ENCODE measurements at regions not wholly inside any gene's neighbourhood (a gene's known extent, or its start where the extent isn't known, plus 50 kb on each side); places are given as distances from the start of the nearest gene placed in this dataset.

DNA sequence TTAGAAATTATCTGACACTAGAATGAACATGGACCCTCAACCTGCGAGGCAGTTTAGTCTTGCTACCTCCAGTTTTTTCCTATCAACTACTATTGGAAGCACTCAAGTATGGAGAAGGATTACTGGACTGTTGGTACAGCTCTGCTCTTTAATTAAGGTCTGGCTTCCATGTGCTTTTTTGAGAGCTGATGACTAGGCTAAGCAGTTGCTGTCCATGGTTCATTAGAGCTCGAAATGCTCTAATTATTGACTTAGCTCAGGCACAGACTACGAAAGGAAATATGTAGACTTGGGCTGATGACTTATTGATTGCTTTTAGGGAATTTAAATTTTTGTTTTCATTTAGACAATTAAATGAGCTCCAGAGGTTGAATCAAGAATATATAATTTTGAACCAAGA is 1281.6 kb downstream of the HACE1 start:
- TF ChIP-seq, protein P1, sequence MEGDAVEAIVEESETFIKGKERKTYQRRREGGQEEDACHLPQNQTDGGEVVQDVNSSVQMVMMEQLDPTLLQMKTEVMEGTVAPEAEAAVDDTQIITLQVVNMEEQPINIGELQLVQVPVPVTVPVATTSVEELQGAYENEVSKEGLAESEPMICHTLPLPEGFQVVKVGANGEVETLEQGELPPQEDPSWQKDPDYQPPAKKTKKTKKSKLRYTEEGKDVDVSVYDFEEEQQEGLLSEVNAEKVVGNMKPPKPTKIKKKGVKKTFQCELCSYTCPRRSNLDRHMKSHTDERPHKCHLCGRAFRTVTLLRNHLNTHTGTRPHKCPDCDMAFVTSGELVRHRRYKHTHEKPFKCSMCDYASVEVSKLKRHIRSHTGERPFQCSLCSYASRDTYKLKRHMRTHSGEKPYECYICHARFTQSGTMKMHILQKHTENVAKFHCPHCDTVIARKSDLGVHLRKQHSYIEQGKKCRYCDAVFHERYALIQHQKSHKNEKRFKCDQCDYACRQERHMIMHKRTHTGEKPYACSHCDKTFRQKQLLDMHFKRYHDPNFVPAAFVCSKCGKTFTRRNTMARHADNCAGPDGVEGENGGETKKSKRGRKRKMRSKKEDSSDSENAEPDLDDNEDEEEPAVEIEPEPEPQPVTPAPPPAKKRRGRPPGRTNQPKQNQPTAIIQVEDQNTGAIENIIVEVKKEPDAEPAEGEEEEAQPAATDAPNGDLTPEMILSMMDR (conservative IDR thresholded peaks at IDR 0.05), result no peak
- Mint-ChIP-seq H3K27me3 (ENCODE audit: insufficient read depth) (no peaks in the 10 kb centered on the region), H3K4me3 (no peak overlapping the region)

DNA sequence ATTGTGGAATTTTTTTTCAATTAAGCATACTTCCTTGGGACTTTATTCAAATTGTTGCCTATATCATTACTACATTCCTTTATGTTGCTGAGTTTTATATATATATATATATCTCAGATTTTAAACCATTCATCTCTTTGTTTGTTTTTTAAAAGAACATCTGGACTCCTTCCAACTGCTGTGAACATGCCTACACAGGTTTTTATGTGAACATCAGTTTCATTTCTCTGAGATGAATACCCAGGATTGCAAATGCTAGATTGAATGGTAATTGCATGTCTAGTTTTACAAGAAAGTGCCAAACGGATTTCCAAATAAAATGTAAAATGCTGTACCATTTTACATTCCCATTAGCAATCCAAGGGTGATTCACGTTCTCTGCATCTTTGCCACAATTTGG is 1289.3 kb downstream of the HACE1 start:
- Mint-ChIP-seq H3K27ac (no peak overlapping the region), H3K4me3 (no peak overlapping the region), H3K4me1 (no peaks in the 10 kb centered on the region), H3K9me3 (no peaks in the 10 kb centered on the region), H3K36me3 (ENCODE audit: low read depth) (no peaks in the 10 kb centered on the region), H3K27me3 (ENCODE audit: insufficient read depth) (no peaks in the 10 kb centered on the region)
- no peak for DNase-seq
- no peaks in the 10 kb centered on the region for H3K4me1 ChIP-seq (ENCODE audit: control insufficient read depth, insufficient read depth, low read length)
- no peak overlapping the region for H3K4me3 ChIP-seq (ENCODE audit: low read length)
- WGBS, 2 experiments (ENCODE audit: insufficient coverage in 1 of 2, insufficient read length in 1 of 2), result 83 to 100% methylated on average over 1 to 2 of the region's 2 CpGs
- TF ChIP-seq, protein P1 (conservative IDR thresholded peaks at IDR 0.05), result no peak
- H3K27ac ChIP-seq (ENCODE audit: low read depth, low read length), result no peak overlapping the region
- no peaks in the 10 kb centered on the region for H3K27me3 ChIP-seq (ENCODE audit: control insufficient read depth, insufficient read depth, low read length, poor library complexity, severe bottlenecking)
- no peaks in the 10 kb centered on the region for H3K9me3 ChIP-seq (ENCODE audit: control insufficient read depth, low read length)
- H3K36me3 ChIP-seq (ENCODE audit: control insufficient read depth, insufficient read depth, low read length), result no peaks in the 10 kb centered on the region
- H3K9ac ChIP-seq (ENCODE audit: extremely low read depth, low read length, poor library complexity, severe bottlenecking), result no peak overlapping the region

More for the DNA sequence above, 1281.6 kb downstream of the HACE1 start:
- H3K36me3 Mint-ChIP-seq (ENCODE audit: low read depth), result no peaks in the 10 kb centered on the region
- H3K9me3 Mint-ChIP-seq, result peaks cover 2% of the 10 kb centered on the region
- Histone ChIP-seq H3K36me3 (ENCODE audit: control insufficient read depth, insufficient read depth, low read length) (no peaks in the 10 kb centered on the region), H3K27me3 (ENCODE audit: control insufficient read depth, insufficient read depth, low read length, poor library complexity, severe bottlenecking) (no peaks in the 10 kb centered on the region), H3K4me3 (ENCODE audit: low read length) (no peak overlapping the region), H3K4me1 (ENCODE audit: control insufficient read depth, insufficient read depth, low read length) (no peaks in the 10 kb centered on the region), H3K9me3 (ENCODE audit: control insufficient read depth, low read length) (no peaks in the 10 kb centered on the region), H3K9ac (ENCODE audit: extremely low read depth, low read length, poor library complexity, severe bottlenecking) (no peak overlapping the region), H3K27ac (ENCODE audit: low read depth, low read length) (no peak overlapping the region)
- H3K4me1 Mint-ChIP-seq, result no peaks in the 10 kb centered on the region
- 95 to 100% methylated on average over 2 to 3 of the region's 3 CpGs for whole genome bisulfite sequencing, 2 experiments (ENCODE audit: insufficient coverage in 1 of 2, insufficient read length in 1 of 2)
- DNase-seq, result no peak
- H3K27ac Mint-ChIP-seq, result no peak overlapping the region

DNA sequence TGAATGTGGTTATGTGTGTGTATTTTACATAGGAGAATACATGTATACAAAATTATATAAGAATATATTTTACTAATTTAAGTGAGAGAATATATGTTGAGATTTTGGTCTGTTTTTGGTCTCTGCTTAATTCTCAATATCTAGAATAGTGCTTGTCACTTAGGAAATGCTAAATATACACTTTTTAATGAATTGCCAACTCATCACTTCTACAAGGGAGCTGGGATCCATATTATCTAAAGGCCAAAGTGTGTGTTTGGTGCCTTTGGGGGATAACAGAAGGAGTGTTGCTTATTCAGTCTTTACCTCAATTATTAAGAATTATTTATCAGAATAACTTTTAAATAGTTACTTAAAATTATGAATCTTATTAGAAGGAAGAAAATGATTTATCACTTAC is 1304.8 kb downstream of the HACE1 start:
- Mint-ChIP-seq H3K36me3 (ENCODE audit: low read depth) (no peaks in the 10 kb centered on the region), H3K9me3 (no peaks in the 10 kb centered on the region), H3K27me3 (ENCODE audit: insufficient read depth) (no peaks in the 10 kb centered on the region), H3K27ac (no peak overlapping the region), H3K4me3 (no peak overlapping the region), H3K4me1 (no peaks in the 10 kb centered on the region)
- Histone ChIP-seq H3K9me3 (ENCODE audit: control insufficient read depth, low read length) (no peaks in the 10 kb centered on the region), H3K4me3 (ENCODE audit: low read length) (no peak overlapping the region), H3K4me1 (ENCODE audit: control insufficient read depth, insufficient read depth, low read length) (no peaks in the 10 kb centered on the region), H3K36me3 (ENCODE audit: control insufficient read depth, insufficient read depth, low read length) (no peaks in the 10 kb centered on the region), H3K27ac (ENCODE audit: low read depth, low read length) (no peak overlapping the region), H3K27me3 (ENCODE audit: control insufficient read depth, insufficient read depth, low read length, poor library complexity, severe bottlenecking) (no peaks in the 10 kb centered on the region), H3K9ac (ENCODE audit: extremely low read depth, low read length, poor library complexity, severe bottlenecking) (no peak overlapping the region)
- TF ChIP-seq, protein P1 (conservative IDR thresholded peaks at IDR 0.05), result no peak
- no peak for DNase-seq
